ENCODE measurements at regions not wholly inside any gene's neighbourhood (a gene's known extent, or its start where the extent isn't known, plus 50 kb on each side); places are given as distances from the start of the nearest gene placed in this dataset.

- no peak for TF ChIP-seq CTCF (IDR thresholded peaks at IDR 0.05)
- no peak for TF ChIP-seq POLR2A (IDR thresholded peaks at IDR 0.05)
- no peak for TF ChIP-seq POLR2AphosphoS5 (IDR thresholded peaks at IDR 0.05)
Measured at GRCh38 chr18:76161983-76162382, 333.1 kb downstream of the ZNF516 start.
